ENCODE measurements at regions not wholly inside any gene's neighbourhood (a gene's known extent, or its start where the extent isn't known, plus 50 kb on each side); places are given as distances from the start of the nearest gene placed in this dataset.

DNA sequence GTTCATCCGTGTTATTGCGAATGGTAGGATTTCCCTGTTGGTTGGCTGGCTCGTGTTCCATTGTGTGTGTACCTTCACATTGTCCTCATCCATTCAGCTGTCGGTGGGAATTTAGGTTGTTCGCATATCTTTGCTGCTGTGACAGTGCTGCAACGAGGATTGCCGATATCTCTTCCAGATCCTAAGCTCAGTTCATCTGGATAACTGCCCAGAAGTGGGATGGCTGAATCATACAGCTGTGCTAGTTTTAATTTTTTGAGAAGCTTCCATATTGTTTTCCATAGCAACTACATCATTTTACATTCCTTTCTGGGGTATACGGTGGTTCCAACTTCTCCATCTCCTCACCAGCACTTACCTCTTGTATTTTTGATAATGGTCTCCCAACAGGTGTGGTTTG lies 292.8 kb upstream of the SFSWAP start:
- Histone ChIP-seq H3K4me3 (replicated peaks; ENCODE audit: insufficient read depth, low read length) (no peak overlapping the region), H3K27me3 (ENCODE audit: insufficient read depth, poor library complexity, severe bottlenecking) (no peaks in the 10 kb centered on the region), H3K27ac (replicated peaks) (no peak overlapping the region)
- no peak for DNase-seq (ENCODE audit: low read depth in 1 of 2, low spot score in 1 of 2)
- TF ChIP-seq SPI1 (IDR thresholded peaks at IDR 0.05; ENCODE audit: borderline replicate concordance, low read depth) (no peak), POLR2AphosphoS5 (IDR thresholded peaks at IDR 0.05; ENCODE audit: low read depth) (no peak), GABPA (IDR thresholded peaks at IDR 0.05; ENCODE audit: low read depth) (no peak), CTCF (IDR thresholded peaks at IDR 0.05; ENCODE audit: insufficient read depth, low read length) (no peak)
- TF ChIP-seq, protein P1, sequence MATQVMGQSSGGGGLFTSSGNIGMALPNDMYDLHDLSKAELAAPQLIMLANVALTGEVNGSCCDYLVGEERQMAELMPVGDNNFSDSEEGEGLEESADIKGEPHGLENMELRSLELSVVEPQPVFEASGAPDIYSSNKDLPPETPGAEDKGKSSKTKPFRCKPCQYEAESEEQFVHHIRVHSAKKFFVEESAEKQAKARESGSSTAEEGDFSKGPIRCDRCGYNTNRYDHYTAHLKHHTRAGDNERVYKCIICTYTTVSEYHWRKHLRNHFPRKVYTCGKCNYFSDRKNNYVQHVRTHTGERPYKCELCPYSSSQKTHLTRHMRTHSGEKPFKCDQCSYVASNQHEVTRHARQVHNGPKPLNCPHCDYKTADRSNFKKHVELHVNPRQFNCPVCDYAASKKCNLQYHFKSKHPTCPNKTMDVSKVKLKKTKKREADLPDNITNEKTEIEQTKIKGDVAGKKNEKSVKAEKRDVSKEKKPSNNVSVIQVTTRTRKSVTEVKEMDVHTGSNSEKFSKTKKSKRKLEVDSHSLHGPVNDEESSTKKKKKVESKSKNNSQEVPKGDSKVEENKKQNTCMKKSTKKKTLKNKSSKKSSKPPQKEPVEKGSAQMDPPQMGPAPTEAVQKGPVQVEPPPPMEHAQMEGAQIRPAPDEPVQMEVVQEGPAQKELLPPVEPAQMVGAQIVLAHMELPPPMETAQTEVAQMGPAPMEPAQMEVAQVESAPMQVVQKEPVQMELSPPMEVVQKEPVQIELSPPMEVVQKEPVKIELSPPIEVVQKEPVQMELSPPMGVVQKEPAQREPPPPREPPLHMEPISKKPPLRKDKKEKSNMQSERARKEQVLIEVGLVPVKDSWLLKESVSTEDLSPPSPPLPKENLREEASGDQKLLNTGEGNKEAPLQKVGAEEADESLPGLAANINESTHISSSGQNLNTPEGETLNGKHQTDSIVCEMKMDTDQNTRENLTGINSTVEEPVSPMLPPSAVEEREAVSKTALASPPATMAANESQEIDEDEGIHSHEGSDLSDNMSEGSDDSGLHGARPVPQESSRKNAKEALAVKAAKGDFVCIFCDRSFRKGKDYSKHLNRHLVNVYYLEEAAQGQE (IDR thresholded peaks at IDR 0.05; ENCODE audit: insufficient replicate concordance, low read depth) = no peak

DNA sequence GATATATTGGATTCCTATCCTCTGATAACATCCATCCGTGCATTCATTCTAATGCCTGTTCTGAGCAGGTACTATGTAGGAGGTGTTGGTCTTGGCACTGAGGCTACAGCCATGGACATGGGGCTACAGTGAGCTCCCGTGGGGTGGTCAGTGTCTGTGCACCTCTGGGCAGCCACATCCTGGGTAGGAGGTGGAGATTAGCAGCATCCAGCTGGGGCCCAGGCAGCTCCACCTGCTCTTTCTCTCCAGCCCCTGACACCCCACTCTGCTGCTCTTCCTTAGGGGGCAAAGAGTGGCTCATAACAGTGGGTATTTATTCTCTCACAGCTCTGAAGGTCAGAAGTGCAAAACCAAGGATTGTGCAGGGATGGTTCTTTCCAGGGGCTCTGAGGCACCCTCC lies 292.0 kb upstream of the SFSWAP start:
- DNase-seq (ENCODE audit: low read depth in 1 of 2, low spot score in 1 of 2) = no peak
- Histone ChIP-seq H3K4me3 (replicated peaks; ENCODE audit: insufficient read depth, low read length) (no peak overlapping the region), H3K27me3 (ENCODE audit: insufficient read depth, poor library complexity, severe bottlenecking) (no peaks in the 10 kb centered on the region), H3K27ac (replicated peaks) (no peak overlapping the region)
- TF ChIP-seq, protein P1 (IDR thresholded peaks at IDR 0.05; ENCODE audit: insufficient replicate concordance, low read depth) = no peak
- no peak for TF ChIP-seq GABPA (IDR thresholded peaks at IDR 0.05; ENCODE audit: low read depth)
- no peak for TF ChIP-seq POLR2AphosphoS5 (IDR thresholded peaks at IDR 0.05; ENCODE audit: low read depth)
- TF ChIP-seq CTCF (IDR thresholded peaks at IDR 0.05; ENCODE audit: insufficient read depth, low read length) = no peak

DNA sequence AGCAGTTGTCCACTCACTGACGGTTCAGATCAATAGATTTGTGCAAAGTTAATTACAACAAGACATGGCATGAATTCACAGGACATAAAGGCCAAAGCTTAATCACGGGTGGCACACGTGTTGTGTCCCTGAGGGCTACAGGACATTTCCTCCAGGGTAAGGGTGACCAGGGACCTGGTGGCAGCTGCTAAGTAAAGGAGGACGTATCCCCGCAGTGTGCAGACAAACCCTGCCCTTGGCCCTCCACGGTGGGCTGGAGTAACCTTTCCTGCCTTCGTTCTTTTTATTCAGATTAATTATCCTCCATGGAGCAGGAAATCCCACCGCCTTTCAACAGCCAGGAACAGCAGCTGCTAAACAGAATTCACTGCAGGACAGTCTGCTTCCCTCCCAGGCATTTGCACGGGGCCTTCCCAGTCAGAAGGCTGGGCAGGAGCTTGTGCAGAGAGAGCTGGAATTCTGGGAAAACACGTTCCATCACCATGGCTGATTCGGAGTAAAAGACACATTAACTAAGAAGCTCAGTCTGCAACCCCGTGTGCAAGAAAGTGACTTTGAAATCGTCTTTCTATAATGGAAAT lies 289.9 kb upstream of the SFSWAP start:
- no peaks in the 10 kb centered on the region for H3K27me3 ChIP-seq (ENCODE audit: insufficient read depth, poor library complexity, severe bottlenecking)
- TF ChIP-seq SPI1 (IDR thresholded peaks at IDR 0.05; ENCODE audit: borderline replicate concordance, low read depth) (no peak), GABPA (IDR thresholded peaks at IDR 0.05; ENCODE audit: low read depth) (no peak), POLR2AphosphoS5 (IDR thresholded peaks at IDR 0.05; ENCODE audit: low read depth) (no peak), CTCF (IDR thresholded peaks at IDR 0.05; ENCODE audit: insufficient read depth, low read length) (no peak)
- TF ChIP-seq, protein P1 (IDR thresholded peaks at IDR 0.05; ENCODE audit: insufficient replicate concordance, low read depth) = no peak
- no peak overlapping the region for H3K27ac ChIP-seq (replicated peaks)
- no peak overlapping the region for H3K4me3 ChIP-seq (replicated peaks; ENCODE audit: insufficient read depth, low read length)
- no peak for DNase-seq (ENCODE audit: low read depth in 1 of 2, low spot score in 1 of 2)
